ENCODE measurements at regions not wholly inside any gene's neighbourhood (a gene's known extent, or its start where the extent isn't known, plus 50 kb on each side); places are given as distances from the start of the nearest gene placed in this dataset.
"Not testable (repeated sequence)": the region's sequence is repeated elsewhere in the genome, so short reads cannot be mapped to it uniquely, and the experiment has no call there.

GRCh38 chr2:194718881-194719280 lies 938.1 kb upstream of the SLC39A10 start:
- DNase-seq: no peak

GRCh38 chr2:194714541-194714940 lies 942.5 kb upstream of the SLC39A10 start:
- DNase-seq: no peak

DNA sequence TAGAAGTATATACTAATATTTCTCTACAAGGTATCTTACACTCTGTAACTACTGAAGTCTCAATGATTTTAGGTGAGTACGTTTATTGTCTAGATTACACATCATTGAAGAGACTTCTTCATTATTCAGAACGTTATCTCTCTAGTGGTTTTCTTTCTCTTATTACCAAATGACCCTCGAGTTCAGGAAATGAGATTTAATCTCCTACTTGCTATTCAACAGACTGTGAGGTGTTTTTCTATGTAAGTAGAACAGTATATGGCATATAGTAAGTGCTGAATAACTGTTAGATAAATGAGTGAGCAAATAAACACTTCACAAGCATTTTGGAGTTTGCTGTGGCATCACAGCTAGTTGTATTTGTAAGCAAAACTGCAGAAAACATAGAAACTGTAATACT lies 947.2 kb upstream of the SLC39A10 start:
- DNase-seq: no peak

GRCh38 chr2:194706179-194706578 lies 950.8 kb upstream of the SLC39A10 start:
- DNase-seq: no peak

DNA sequence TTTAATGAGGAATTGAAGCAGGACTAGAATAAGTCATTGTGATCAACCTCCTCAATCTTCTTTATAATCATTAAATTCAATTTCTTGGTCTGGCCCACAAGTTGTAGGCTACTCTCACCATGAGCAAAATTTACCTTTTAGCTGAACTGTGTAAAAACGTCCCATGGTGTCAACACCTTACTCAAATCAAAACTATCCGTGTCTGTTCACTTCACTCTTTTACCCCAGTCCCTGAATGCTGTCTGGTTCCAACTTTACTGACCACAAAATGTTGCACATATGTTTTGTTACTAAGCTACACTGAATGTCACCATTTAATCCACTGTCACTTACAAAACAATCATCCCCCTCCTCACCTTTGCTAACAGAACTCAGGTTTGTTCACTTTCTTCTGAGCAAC lies 951.6 kb upstream of the SLC39A10 start:
- DNase-seq: no peak

- no peak for DNase-seq
These were observed 956.3 kb upstream of the SLC39A10 start for GRCh38 chr2:194700726-194701125.

- DNase-seq: no peak
These were observed 956.9 kb upstream of the SLC39A10 start for GRCh38 chr2:194700116-194700515.

DNA sequence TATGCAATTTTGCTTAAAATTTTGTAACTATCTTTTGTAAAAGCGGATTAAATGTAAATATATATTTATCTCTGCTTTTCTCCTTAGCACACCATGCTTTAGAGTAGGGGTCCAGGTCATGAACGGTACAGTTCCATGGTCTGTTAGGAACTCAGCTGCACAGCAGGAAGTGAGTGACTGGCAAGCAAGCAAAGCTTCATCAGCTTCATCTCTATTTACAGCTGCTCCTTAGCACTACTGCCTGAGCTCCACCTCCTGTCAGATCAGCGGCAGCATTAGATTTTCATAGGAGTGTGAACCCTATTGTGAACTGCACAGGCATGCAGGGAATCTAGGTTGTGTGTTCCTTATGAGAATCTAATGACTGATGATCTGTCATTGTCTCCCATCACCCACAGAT lies 959.0 kb upstream of the SLC39A10 start:
- DNase-seq: no peak

GRCh38 chr2:194697439-194697838 lies 959.6 kb upstream of the SLC39A10 start:
- no peak for DNase-seq

- DNase-seq: no peak
These were observed 960.3 kb upstream of the SLC39A10 start for GRCh38 chr2:194696690-194697089.

- DNase-seq: no peak
These were observed 970.5 kb upstream of the SLC39A10 start for GRCh38 chr2:194686569-194686968.

- DNase-seq: no peak
These were observed 983.0 kb upstream of the SLC39A10 start for GRCh38 chr2:194674043-194674442.

DNA sequence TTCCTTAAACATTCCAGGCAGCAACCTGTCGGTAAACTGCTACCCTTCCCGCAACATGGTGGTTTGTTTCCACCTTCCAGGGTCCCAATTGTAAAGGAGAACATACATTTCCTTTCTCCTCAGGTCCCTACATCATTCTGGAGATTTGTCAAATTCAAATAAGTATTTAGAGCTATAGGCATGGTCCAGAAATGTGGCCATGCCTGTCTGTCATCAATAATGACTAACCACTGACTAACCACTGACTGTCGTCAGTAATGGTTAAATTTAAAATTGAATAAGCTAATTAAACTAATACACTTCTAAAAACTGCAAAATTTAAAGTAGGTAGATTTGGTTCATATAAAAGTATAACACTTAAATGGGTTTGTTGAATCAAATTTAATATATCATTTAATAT lies 984.0 kb upstream of the SLC39A10 start:
- DNase-seq: no peak

- no peak for DNase-seq
These were observed 995.6 kb upstream of the SLC39A10 start for GRCh38 chr2:194661431-194661830.

GRCh38 chr2:194639057-194639456 lies 1018.0 kb upstream of the SLC39A10 start:
- not testable (repeated sequence) for DNase-seq

DNA sequence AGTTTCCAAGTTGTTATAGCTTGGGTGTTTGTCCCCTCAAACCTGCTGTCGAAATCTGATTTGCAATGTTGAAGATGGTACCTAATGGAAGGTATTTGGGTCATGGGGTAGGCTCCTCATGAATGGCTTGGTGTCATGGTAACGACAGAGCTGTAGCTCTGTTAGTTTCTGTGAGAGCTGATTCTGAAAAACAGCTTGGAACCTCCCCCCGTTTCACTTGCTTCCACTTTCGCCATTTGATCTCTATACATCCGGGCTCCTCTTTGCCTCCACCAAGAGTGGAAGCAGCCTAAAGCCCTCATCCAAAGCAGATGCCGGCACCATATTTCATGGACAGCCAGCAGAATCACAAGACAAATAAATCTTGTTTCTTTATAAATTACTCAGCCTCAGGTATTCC lies 1035.1 kb upstream of the SLC39A10 start:
- no peak for DNase-seq

GRCh38 chr2:194619366-194619765 lies 1037.7 kb upstream of the SLC39A10 start:
- DNase-seq: no peak

DNA sequence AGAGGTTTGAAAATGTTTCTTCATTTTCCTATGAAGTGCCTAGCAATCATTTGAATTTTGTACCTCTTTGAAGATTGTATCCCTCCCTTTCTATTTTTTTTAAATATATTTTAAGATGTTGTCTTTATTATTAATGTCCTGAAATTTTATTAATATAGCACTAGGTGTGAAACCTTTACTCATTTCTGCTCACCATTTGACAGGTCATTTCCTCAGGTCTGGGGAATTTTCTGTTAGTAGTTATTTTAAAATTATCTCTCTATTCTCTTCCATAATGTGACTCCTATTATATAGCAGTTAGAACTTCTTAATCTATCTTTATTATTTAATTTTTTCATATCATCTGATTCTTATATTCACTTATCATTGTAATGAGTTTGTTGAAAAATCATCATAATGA lies 1038.6 kb upstream of the SLC39A10 start:
- DNase-seq: no peak

DNA sequence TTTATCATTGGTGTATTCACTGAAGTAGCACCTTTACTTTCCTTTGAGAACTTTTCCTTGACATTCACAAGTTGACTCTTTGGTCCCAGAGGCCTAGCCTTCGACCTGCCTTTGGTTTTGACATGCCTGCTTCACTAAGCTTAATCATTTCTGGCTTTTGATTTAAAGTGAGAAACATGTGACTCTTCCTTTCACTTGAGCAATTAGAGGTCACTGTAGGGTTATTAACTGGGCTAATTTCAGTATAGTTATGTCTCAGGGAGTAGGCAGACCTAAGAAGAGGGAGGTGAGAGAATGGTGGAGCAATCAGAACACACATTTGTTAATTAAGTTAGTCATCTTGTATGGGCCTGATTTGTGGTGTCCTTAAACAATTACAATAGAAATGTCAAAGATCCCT lies 1040.7 kb upstream of the SLC39A10 start:
- DNase-seq: no peak

DNA sequence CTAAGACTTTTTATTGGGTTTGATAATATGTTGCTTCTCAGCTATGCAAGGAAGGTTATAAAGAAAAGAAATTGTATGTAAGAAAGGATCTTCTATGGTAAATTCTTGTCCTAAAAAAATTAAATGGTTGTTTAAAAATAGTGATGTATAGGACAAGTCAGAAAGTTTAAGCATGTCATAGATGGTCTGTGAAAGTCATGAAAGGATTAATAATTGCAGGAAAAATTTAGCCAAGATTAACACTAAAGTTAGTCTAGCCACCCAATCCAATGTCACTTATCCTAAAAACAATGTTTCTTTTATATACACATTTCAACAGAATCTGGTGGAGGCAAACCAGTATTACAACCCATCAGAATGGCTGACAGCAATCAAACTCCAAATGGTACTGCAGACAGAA lies 1046.7 kb upstream of the SLC39A10 start:
- DNase-seq: no peak

DNA sequence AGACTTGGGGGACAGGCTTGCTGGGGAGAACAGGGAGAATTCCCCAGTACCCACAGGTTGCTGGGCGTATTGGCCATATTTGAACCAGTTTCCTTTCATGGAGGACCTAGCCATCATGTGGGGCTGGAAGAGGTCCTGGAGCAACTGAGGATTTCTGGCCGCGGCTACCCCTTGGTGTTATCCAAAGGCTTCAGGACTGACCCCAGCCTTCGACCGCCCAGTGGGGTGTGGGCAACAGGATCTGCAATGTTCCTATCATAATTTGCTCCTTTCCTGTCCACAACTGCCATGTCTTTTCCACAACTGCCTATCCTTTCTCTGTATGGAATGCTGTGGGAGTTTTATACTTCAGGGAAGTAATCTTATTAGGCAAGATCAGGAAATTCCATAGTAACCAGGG lies 1053.6 kb upstream of the SLC39A10 start:
- DNase-seq: no peak

DNA sequence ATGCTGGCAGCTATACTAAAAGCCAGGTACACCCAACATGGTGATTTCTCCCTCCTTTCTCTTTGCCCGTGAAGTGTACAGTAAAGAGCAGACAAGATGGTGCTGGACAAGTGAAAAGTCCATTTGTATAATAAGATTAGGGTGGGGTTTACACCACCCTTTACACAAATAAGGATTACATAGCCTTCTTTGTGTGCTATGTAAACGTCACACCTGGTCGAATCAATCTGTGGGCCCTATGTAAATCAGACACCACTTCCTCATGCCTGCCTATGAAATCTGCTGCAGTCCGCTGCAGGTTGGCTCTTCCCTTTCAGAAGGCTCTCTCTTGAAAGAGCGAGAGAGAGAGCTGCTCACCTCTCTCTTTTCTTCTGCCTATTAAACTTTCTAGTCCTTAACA lies 1054.3 kb upstream of the SLC39A10 start:
- DNase-seq: no peak

GRCh38 chr2:194591192-194591591 lies 1065.8 kb upstream of the SLC39A10 start:
- no peak for DNase-seq

DNA sequence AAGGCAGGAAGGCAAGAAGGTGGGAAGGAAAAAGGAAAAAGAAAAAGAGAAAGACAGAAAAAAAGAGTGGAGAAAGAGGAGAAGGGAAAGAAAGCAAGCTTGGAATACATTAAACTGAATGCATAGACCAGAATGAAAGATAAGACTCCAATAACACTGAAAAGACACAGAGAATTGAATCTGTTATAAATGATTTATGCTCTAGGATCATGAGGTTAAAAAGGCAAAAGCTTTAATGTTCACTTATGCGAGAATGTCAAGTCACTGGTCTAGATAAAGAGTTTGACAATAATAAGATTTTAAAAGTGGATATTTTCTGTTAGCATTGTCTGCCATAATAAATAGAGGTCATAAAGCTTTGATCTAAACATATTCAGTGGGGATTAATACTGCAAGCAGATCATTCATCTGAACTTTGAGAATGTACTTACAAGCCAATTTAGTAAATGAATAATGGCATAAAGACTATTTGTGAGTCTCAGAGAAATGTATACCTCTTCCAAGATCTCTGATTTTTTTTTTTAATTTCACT lies 1069.2 kb upstream of the SLC39A10 start:
- no peak for DNase-seq

GRCh38 chr2:194567661-194568017 lies 1089.4 kb upstream of the SLC39A10 start:
- DNase-seq: no peak

Measured in stimulated activated CD8-positive, alpha-beta memory T cell treated with anti-CD3 and anti-CD28 coated beads, Interleukin-4, amount 100 ng/mL, for 48 hours (primary cell).